ENCODE measurements at regions not wholly inside any gene's neighbourhood (a gene's known extent, or its start where the extent isn't known, plus 50 kb on each side); places are given as distances from the start of the nearest gene placed in this dataset.

DNA sequence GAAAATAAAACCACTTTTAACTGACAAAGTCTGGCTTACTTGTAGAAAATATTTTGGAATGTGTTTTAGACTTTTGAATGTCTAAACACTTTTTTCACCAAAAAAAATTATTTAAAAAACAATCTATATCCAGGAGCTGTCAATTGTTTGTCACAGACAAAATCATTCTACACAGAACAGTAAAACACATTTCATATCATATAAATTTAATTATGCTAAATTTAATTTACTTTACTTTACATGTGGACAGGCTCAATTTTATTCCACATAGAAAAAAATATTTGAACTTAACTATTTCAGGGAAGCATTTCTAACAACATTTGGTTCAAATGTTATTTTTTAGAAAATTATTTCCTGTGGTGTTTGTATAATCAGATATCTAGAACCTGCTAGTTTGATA lies 1417.0 kb downstream of the ZPLD1 start:
- TF ChIP-seq, protein P1, sequence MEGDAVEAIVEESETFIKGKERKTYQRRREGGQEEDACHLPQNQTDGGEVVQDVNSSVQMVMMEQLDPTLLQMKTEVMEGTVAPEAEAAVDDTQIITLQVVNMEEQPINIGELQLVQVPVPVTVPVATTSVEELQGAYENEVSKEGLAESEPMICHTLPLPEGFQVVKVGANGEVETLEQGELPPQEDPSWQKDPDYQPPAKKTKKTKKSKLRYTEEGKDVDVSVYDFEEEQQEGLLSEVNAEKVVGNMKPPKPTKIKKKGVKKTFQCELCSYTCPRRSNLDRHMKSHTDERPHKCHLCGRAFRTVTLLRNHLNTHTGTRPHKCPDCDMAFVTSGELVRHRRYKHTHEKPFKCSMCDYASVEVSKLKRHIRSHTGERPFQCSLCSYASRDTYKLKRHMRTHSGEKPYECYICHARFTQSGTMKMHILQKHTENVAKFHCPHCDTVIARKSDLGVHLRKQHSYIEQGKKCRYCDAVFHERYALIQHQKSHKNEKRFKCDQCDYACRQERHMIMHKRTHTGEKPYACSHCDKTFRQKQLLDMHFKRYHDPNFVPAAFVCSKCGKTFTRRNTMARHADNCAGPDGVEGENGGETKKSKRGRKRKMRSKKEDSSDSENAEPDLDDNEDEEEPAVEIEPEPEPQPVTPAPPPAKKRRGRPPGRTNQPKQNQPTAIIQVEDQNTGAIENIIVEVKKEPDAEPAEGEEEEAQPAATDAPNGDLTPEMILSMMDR (IDR thresholded peaks at IDR 0.05) = no peak
- no peak for TF ChIP-seq POLR2A (IDR thresholded peaks at IDR 0.05)
